ENCODE measurements at regions not wholly inside any gene's neighbourhood (a gene's known extent, or its start where the extent isn't known, plus 50 kb on each side); places are given as distances from the start of the nearest gene placed in this dataset.

- 74 to 75% methylated on average over 9 of the region's 9 CpGs for WGBS, 2 donors
These were observed 1196.4 kb upstream of the TENM3 start for GRCh38 chr4:181046809-181047208.

GRCh38 chr4:181051931-181052330, 1191.3 kb upstream of the TENM3 start:
- H3K36me3 ChIP-seq, result no peaks in the 10 kb centered on the region
- no peak for DNase-seq
- no peaks in the 10 kb centered on the region for H3K27me3 ChIP-seq
- H3K9me3 ChIP-seq, result no peaks in the 10 kb centered on the region
- no peaks in the 10 kb centered on the region for H3K4me1 ChIP-seq
- no peak overlapping the region for H3K27ac ChIP-seq
- no peak overlapping the region for H3K4me3 ChIP-seq (replicated peaks in 1 of 3)
- intact Hi-C loops (cut with DNase I), result no loop called here
- TF ChIP-seq CTCF (IDR thresholded peaks at IDR 0.05) (no peak), POLR2A (IDR thresholded peaks at IDR 0.05) (no peak)

More at GRCh38 chr4:181046809-181047208, 1196.4 kb upstream of the TENM3 start:
- Histone ChIP-seq H3K36me3 (no peaks in the 10 kb centered on the region), H3K4me3 (replicated peaks in 1 of 3) (no peak overlapping the region), H3K9me3 (no peaks in the 10 kb centered on the region), H3K4me1 (no peaks in the 10 kb centered on the region), H3K27ac (no peak overlapping the region), H3K27me3 (no peaks in the 10 kb centered on the region)
- no peak for TF ChIP-seq POLR2A (IDR thresholded peaks at IDR 0.05)
- TF ChIP-seq CTCF (IDR thresholded peaks at IDR 0.05), result no peak
- intact Hi-C loops (cut with DNase I), result no loop called here
- DNase-seq, result no peak

- Histone ChIP-seq H3K36me3 (no peaks in the 10 kb centered on the region), H3K9me3 (no peaks in the 10 kb centered on the region), H3K27ac (no peak overlapping the region), H3K27me3 (no peaks in the 10 kb centered on the region), H3K4me3 (replicated peaks in 1 of 3) (no peak overlapping the region), H3K4me1 (no peaks in the 10 kb centered on the region)
- 39 to 51% methylated on average over 1 of the region's 1 CpG for WGBS, 2 donors
- DNase-seq, result no peak
- TF ChIP-seq CTCF (IDR thresholded peaks at IDR 0.05) (no peak), POLR2A (IDR thresholded peaks at IDR 0.05) (no peak)
- intact Hi-C loops (cut with DNase I), result no loop called here
These were observed 1181.4 kb upstream of the TENM3 start for GRCh38 chr4:181061787-181062186.

GRCh38 chr4:181063212-181063611, 1180.0 kb upstream of the TENM3 start:
- no peak for TF ChIP-seq CTCF (IDR thresholded peaks at IDR 0.05)
- TF ChIP-seq POLR2A (IDR thresholded peaks at IDR 0.05), result no peak

GRCh38 chr4:181077341-181077740, 1165.9 kb upstream of the TENM3 start:
- intact Hi-C loops (cut with DNase I), result no loop called here
- DNase-seq, result no peak
- Histone ChIP-seq H3K9me3 (no peaks in the 10 kb centered on the region), H3K4me3 (replicated peaks in 1 of 3) (no peak overlapping the region), H3K27me3 (no peaks in the 10 kb centered on the region), H3K4me1 (no peaks in the 10 kb centered on the region), H3K36me3 (no peaks in the 10 kb centered on the region), H3K27ac (no peak overlapping the region)
- TF ChIP-seq CTCF (IDR thresholded peaks at IDR 0.05) (no peak), POLR2A (IDR thresholded peaks at IDR 0.05) (no peak)

More at GRCh38 chr4:181063212-181063611, 1180.0 kb upstream of the TENM3 start:
- no peak for DNase-seq
- Histone ChIP-seq H3K36me3 (no peaks in the 10 kb centered on the region), H3K4me1 (no peaks in the 10 kb centered on the region), H3K27ac (no peak overlapping the region), H3K27me3 (no peaks in the 10 kb centered on the region), H3K4me3 (replicated peaks in 1 of 3) (no peak overlapping the region), H3K9me3 (no peaks in the 10 kb centered on the region)
- 57 to 68% methylated on average over 3 of the region's 3 CpGs for WGBS, 2 donors
- intact Hi-C loops (cut with DNase I), result no loop called here
